ENCODE measurements at regions not wholly inside any gene's neighbourhood (a gene's known extent, or its start where the extent isn't known, plus 50 kb on each side); places are given as distances from the start of the nearest gene placed in this dataset.

DNA sequence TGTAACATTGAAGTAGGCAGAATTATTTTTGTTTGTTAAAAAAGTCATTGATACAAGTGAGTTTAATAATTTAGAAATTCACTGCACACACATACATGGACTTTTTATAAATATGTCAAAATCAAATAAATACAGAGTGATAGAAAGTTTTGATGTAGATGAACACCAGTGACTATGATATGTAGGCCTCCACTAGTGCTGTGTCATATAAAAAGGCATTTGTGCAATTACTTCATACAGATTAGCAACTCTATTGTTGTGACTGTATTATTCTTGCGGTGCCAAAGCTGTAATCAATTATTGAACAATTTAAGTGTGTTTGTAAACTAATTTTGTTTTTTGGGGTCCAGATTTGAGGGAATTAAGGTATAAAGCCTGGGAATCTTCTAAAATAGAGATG lies 366.2 kb upstream of the PITX2 start:
- DNase-seq (ENCODE audit: low read depth): no peak
- H3K4me3 ChIP-seq (ENCODE audit: low read depth, low read length): no peak overlapping the region

DNA sequence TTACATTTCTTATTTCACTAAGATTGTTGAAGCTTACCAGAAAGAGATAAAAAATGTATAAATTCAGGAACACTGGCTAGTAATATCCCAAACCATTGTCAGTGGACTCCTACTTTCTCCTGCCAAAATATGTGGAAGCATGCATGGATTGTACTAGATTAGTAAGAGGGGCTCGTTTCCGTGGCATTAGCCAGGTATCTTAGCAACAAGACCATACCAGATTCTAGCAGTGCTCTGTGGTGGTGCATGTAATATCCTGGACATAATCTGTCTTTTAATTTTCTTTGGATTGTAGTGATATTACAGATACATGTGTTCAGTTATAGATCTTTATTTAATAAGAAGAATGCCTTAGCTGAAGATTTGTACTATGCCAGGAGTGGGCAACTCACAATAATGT lies 371.9 kb upstream of the PITX2 start:
- TF ChIP-seq, protein P1, sequence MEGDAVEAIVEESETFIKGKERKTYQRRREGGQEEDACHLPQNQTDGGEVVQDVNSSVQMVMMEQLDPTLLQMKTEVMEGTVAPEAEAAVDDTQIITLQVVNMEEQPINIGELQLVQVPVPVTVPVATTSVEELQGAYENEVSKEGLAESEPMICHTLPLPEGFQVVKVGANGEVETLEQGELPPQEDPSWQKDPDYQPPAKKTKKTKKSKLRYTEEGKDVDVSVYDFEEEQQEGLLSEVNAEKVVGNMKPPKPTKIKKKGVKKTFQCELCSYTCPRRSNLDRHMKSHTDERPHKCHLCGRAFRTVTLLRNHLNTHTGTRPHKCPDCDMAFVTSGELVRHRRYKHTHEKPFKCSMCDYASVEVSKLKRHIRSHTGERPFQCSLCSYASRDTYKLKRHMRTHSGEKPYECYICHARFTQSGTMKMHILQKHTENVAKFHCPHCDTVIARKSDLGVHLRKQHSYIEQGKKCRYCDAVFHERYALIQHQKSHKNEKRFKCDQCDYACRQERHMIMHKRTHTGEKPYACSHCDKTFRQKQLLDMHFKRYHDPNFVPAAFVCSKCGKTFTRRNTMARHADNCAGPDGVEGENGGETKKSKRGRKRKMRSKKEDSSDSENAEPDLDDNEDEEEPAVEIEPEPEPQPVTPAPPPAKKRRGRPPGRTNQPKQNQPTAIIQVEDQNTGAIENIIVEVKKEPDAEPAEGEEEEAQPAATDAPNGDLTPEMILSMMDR (conservative IDR thresholded peaks at IDR 0.05; ENCODE audit: low read depth, low read length): no peak
- DNase-seq (ENCODE audit: low read depth): no peak
- no peak overlapping the region for H3K4me3 ChIP-seq (ENCODE audit: low read depth, low read length)

More for the DNA sequence above, 366.2 kb upstream of the PITX2 start:
- TF ChIP-seq, protein P1 (conservative IDR thresholded peaks at IDR 0.05; ENCODE audit: low read depth, low read length): no peak

DNA sequence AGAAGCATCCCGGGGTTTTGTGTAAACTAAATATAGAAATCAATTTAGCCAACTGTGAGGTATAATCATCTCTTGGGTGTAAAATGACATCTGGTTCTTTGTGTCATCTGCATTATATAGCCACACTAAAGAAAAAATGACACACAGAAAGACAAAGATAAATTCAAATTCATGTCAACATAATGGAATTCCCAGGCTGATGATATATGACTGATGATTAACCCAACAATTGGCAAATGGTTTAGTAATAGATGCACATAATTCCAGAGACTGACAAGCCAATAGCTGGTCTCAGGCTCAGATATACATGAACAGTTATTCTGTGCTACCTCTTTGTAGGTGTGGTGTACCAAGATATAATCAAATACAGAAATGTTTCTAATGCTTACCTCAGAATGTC lies 375.4 kb upstream of the PITX2 start:
- DNase-seq (ENCODE audit: low read depth): no peak
- H3K4me3 ChIP-seq (ENCODE audit: low read depth, low read length): no peak overlapping the region
- TF ChIP-seq, protein P1 (conservative IDR thresholded peaks at IDR 0.05; ENCODE audit: low read depth, low read length): no peak

DNA sequence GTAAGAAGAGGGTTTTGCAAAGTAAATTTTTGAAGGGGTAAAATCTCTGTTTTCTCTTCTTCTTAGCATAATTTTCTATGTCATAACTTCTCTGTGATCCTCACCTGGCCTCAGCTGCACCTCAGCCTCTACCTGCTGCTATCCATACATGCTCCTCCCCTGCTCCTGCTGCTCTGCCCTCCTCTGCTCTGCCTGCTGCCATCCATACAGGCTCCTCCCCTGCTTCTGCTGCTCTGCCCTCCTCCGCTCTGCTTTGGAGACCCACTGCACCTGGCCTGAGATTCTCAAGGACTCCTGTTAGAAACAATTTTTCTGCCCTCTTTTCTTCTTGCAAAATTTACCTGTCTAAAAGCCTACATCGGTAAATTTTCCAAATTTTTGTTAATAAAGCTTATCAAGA lies 388.6 kb upstream of the PITX2 start:
- TF ChIP-seq, protein P1 (conservative IDR thresholded peaks at IDR 0.05; ENCODE audit: low read depth, low read length): no peak
- no peak for DNase-seq (ENCODE audit: low read depth)

DNA sequence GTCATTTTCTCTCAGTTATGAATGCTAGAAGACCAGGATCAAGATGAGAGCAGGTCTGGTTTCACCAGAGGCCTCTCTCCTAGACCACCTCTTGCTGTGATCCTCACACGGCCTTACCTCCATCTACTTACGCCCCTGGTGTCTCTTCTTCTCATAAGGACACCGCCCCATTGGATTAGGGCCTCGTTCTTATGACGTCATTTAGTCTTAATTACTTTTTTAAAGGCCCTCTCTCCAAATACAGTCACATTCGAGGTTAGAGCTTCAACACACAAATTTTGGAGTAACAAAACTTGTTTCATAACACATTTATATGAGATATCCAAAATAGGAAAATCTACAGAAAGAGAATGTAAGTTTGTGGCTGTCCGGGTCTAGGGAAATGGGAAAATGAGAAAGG lies 391.0 kb upstream of the PITX2 start:
- no peak overlapping the region for H3K4me3 ChIP-seq (ENCODE audit: low read depth, low read length)
- no peak for DNase-seq (ENCODE audit: low read depth)
- TF ChIP-seq, protein P1 (conservative IDR thresholded peaks at IDR 0.05; ENCODE audit: low read depth, low read length): no peak

More for the DNA sequence above, 388.6 kb upstream of the PITX2 start:
- no peak overlapping the region for H3K4me3 ChIP-seq (ENCODE audit: low read depth, low read length)

DNA sequence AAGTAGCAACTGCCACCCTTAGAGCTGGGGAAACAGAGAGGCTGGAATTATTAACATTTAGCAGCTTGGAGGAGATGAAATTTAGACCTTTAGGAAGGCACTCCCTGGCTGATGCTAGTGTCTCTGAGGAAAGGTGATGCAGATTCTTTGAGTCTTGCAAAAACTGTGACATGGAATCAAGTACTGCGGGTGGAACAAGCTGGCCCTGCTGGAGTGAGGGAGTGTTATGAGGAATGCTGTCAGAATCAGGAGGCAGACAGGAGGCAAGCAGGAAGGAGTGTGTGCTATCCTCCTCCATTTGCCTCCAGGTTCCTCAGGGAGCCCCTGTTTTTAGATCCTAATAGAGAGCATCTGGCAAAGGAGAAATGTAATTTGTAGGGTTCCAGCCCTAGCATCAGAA lies 391.7 kb upstream of the PITX2 start:
- TF ChIP-seq, protein P1 (conservative IDR thresholded peaks at IDR 0.05; ENCODE audit: low read depth, low read length): no peak
- H3K4me3 ChIP-seq (ENCODE audit: low read depth, low read length): no peak overlapping the region
- no peak for DNase-seq (ENCODE audit: low read depth)

DNA sequence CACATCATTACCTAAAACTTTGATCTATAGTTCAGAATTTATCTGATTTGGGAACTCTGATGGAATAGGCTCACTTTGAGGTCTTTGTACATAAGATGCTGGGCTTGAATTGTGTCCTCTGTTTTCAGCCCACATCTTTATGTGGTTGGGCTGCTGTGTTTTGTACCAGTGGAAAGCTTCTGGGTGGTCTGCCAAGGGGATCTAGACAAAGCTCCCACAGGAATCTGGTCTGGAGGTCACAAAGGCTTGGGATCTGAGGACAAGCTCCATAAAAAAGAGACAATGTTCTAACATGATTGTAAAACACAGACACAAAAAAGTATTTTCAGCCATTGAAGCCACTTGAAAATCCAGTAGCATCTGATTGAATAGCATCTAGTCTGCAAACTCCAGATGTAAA lies 393.5 kb upstream of the PITX2 start:
- H3K4me3 ChIP-seq (ENCODE audit: low read depth, low read length): no peak overlapping the region
- no peak for DNase-seq (ENCODE audit: low read depth)
- TF ChIP-seq, protein P1 (conservative IDR thresholded peaks at IDR 0.05; ENCODE audit: low read depth, low read length): no peak
